Kidney epithelial cell (primary cell): ENCODE measurements at regions not wholly inside any gene's neighbourhood (a gene's known extent, or its start where the extent isn't known, plus 50 kb on each side); places are given as distances from the start of the nearest gene placed in this dataset.

Experiments
- DNase-seq: peaks from one replicate; pipeline ENCODE4 v3.0.0-alpha.2; 2010; ENCODE audit warnings: low read depth
- H3K27me3 ChIP-seq: 2 replicates; pipeline ENCODE4 v1.6.0; 2011; ENCODE audit warnings: low read length; ENCODE audit not compliant: control insufficient read depth, insufficient read depth
- H3K36me3 ChIP-seq: 2 replicates; pipeline ENCODE4 v1.5.1; 2011; ENCODE audit warnings: low read length; ENCODE audit not compliant: control insufficient read depth, insufficient read depth
- H3K4me3 ChIP-seq: 2 replicates; pipeline ENCODE4 v1.5.1; 2011; ENCODE audit warnings: low read depth, mild to moderate bottlenecking, control low read depth, low read length
- CTCF ChIP-seq: IDR thresholded peaks from 2 replicates; pipeline ENCODE4 v1.5.1; 2011; ENCODE audit warnings: mild to moderate bottlenecking, moderate library complexity, low read length, control low read depth, inconsistent platforms; ENCODE audit not compliant: insufficient read depth, poor library complexity, severe bottlenecking

DNA sequence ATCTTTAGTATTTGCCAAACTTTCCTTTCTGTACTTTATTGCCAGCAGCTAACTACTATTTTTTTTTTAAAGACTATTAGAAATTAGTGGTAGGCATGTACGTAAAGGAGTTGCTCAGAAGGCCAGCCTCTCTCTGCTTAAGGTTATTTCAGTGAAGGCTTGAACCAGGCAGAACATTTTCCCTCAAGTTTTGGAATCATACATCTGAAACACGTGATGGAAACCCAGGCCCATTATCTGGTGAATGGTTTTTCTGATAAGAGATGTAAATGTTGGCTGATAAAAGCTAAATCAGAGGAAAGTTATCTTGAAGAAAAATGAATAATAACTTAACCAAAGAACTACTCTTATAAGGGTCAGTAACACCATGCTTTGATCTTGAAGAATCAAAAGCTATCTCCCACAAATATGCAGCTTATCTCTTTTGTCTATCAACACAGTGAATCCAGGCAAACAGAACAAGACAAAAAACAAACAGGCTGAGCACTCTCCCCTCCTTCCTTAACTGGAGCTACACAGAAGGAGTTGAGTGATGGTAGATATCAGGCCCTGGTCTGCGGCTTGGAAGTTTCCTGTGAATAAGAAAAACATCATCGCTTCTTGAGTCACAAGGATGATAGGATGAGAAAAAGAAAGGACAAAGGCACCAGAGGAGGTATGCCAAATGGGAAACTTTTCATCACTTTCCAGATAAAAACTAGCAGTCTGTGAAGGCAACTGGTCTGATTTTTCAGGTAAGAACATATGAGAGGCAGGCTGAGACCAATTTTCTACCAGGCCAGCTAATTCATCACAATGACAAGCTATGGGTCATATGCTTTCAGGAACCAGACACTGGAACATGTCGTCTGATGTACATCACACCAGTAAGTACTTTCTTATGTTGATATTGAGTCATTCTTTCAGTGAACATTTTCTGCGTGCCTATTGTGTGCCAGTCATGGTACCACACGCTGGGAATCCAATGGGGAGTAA is 88.4 kb upstream of the STK17B start:
- Histone ChIP-seq H3K36me3 (no peaks in the 10 kb centered on the region), H3K27me3 (no peaks in the 10 kb centered on the region), H3K4me3 (no peak overlapping the region)
- no peak for DNase-seq
- TF ChIP-seq CTCF = no peak

GRCh38 chr2:196260546-196260945 is 89.2 kb upstream of the STK17B start:
- Histone ChIP-seq H3K4me3 (no peak overlapping the region), H3K36me3 (no peaks in the 10 kb centered on the region), H3K27me3 (no peaks in the 10 kb centered on the region)
- TF ChIP-seq CTCF = no peak
- no peak for DNase-seq

- TF ChIP-seq CTCF = no peak
- Histone ChIP-seq H3K36me3 (no peaks in the 10 kb centered on the region), H3K4me3 (no peak overlapping the region), H3K27me3 (no peaks in the 10 kb centered on the region)
- no peak for DNase-seq
Measured at GRCh38 chr2:196262606-196263005, 91.2 kb upstream of the STK17B start.

DNA sequence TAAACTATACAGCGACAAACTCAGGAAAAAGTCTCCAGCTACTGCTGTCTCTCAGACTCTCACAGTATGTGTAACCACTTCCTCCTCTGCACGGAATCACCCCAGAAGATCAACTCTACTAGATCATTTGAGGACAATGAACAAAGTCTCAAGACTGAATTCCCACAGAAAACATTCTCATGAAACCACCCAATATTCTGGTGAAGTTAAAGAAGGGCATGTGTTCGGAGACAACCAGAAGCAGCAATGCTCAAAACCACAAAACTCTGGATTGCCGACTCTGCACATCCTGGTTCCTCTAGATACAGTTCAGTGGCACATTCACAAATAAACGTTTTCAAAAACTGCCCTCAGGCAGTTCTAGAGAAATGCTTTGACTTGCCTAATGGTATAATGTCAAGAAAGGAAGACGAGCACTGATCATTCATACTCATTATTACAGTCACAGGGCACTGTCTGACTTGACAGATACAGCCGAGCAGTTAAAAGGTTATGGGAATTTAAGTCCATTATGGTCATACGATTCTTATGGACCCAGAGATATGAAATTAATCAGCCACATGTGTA is 91.9 kb upstream of the STK17B start:
- DNase-seq = no peak
- TF ChIP-seq CTCF = no peak
- H3K4me3 ChIP-seq = no peak overlapping the region

DNA sequence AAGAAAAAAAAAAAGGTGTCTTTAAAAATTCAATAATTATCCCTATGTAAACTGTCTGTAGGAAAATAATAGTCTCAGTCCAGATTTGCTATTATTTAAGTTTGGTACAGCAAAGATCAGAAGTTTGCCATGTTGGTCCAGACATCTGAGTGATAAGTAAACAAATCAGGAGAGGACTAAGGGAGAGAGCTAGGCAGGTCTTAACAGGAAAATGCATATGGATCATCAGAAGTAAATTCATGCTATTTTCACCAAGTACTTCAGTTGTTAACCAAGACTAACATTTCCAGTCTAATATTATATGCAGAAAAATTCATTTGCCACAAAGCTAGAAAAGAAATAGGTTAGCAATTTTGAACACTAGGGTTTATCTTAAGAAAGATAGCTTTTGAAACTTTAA is 95.0 kb upstream of the STK17B start:
- TF ChIP-seq CTCF = no peak
- no peaks in the 10 kb centered on the region for H3K27me3 ChIP-seq
- no peaks in the 10 kb centered on the region for H3K36me3 ChIP-seq
- DNase-seq = no peak
- H3K4me3 ChIP-seq = no peak overlapping the region

More for the DNA sequence above, 91.9 kb upstream of the STK17B start:
- Histone ChIP-seq H3K36me3 (no peaks in the 10 kb centered on the region), H3K27me3 (no peaks in the 10 kb centered on the region)
